Gastroesophageal sphincter (tissue), 3 donors: ENCODE measurements at regions not wholly inside any gene's neighbourhood (a gene's known extent, or its start where the extent isn't known, plus 50 kb on each side); places are given as distances from the start of the nearest gene placed in this dataset.

ENCODE experiments used
- POLR2AphosphoS5 ChIP-seq: sonication (generic); formaldehyde crosslinking; IDR thresholded peaks from one replicate; pipeline ENCODE4 v1.6.1; 2017; ENCODE audit warnings: antibody characterized with exemption
- TF ChIP-seq, protein P1 (sequence below), 4 experiments: fragments of 200-600 bp in 2 of 4; fragments of 450-650 bp in 2 of 4; sonication (generic) in 1 of 4; IDR thresholded peaks; one replicate each; pipeline ENCODE4 v1.5.1; 2017 to 2019; ENCODE audit warnings: antibody characterized with exemption in 4 of 4, mild to moderate bottlenecking in 2 of 4, moderate library complexity in 2 of 4

GRCh38 chr1:199954699-199955098 is 72.8 kb upstream of the NR5A2 start:
- TF ChIP-seq POLR2AphosphoS5, result no peak
- TF ChIP-seq, protein P1, sequence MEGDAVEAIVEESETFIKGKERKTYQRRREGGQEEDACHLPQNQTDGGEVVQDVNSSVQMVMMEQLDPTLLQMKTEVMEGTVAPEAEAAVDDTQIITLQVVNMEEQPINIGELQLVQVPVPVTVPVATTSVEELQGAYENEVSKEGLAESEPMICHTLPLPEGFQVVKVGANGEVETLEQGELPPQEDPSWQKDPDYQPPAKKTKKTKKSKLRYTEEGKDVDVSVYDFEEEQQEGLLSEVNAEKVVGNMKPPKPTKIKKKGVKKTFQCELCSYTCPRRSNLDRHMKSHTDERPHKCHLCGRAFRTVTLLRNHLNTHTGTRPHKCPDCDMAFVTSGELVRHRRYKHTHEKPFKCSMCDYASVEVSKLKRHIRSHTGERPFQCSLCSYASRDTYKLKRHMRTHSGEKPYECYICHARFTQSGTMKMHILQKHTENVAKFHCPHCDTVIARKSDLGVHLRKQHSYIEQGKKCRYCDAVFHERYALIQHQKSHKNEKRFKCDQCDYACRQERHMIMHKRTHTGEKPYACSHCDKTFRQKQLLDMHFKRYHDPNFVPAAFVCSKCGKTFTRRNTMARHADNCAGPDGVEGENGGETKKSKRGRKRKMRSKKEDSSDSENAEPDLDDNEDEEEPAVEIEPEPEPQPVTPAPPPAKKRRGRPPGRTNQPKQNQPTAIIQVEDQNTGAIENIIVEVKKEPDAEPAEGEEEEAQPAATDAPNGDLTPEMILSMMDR (IDR thresholded peaks at IDR 0.05), result no peak
